Gastroesophageal sphincter (tissue), 4 donors: ENCODE measurements at regions not wholly inside any gene's neighbourhood (a gene's known extent, or its start where the extent isn't known, plus 50 kb on each side); places are given as distances from the start of the nearest gene placed in this dataset.

Source experiments
- ATAC-seq: fragments of 150-250 bp; one replicate; pipeline ENCODE4 v1.9.1; 2016; ENCODE audit warnings: mild to moderate bottlenecking, moderate library complexity
- H3K27ac ChIP-seq, 4 donors: fragments of 200-600 bp; sonication (generic) in 3 of 4; 1 replicate in 3 of 4; 2 replicates in 1 of 4; pipeline ENCODE4 v1.5.1; 2016 to 2019
- H3K27me3 ChIP-seq: fragments of 200-600 bp; sonication (generic); one replicate; pipeline ENCODE4 v1.5.1; 2019
- H3K36me3 ChIP-seq, 2 donors: fragments of 200-600 bp; sonication (generic); one replicate each; pipeline ENCODE4 v1.5.1; 2019; ENCODE audit warnings: control low read depth in 1 of 2
- H3K4me1 ChIP-seq, 3 donors: fragments of 200-600 bp; sonication (generic); 1 replicate in 2 of 3; 2 replicates in 1 of 3; pipeline ENCODE4 v1.5.1; 2016 to 2019; ENCODE audit warnings: control low read depth in 2 of 3
- H3K4me3 ChIP-seq, 2 donors: fragments of 200-600 bp; sonication (generic); one replicate each; pipeline ENCODE4 v1.5.1; 2019; ENCODE audit warnings: mild to moderate bottlenecking in 1 of 2, moderate library complexity in 1 of 2
- H3K9me3 ChIP-seq, 3 donors: fragments of 200-600 bp; sonication (generic); one replicate each; pipeline ENCODE4 v1.5.1; 2017 to 2019; ENCODE audit warnings: control low read depth in 2 of 3
- CTCF ChIP-seq, 4 experiments: fragments of 200-600 bp in 2 of 4; fragments of 450-650 bp in 2 of 4; sonication (generic) in 1 of 4; IDR thresholded peaks; one replicate each; pipeline ENCODE4 v1.5.1; 2017 to 2019; ENCODE audit warnings: antibody characterized with exemption in 4 of 4, mild to moderate bottlenecking in 2 of 4, moderate library complexity in 2 of 4
- EP300 ChIP-seq: sonication (generic); formaldehyde crosslinking; IDR thresholded peaks from one replicate; pipeline ENCODE4 v1.6.1; 2017; ENCODE audit warnings: antibody characterized with exemption, mild to moderate bottlenecking
- POLR2A ChIP-seq, 2 donors: fragments of 450-650 bp; IDR thresholded peaks; one replicate each; pipeline ENCODE4 v1.6.1; 2017; ENCODE audit warnings: antibody characterized with exemption in 2 of 2, mild to moderate bottlenecking in 2 of 2, moderate library complexity in 1 of 2
- POLR2AphosphoS5 ChIP-seq: sonication (generic); formaldehyde crosslinking; IDR thresholded peaks from one replicate; pipeline ENCODE4 v1.6.1; 2017; ENCODE audit warnings: antibody characterized with exemption
- WGBS, 2 donors: methylation state at CpG; one replicate each; pipeline ENCODE4 v1.1.5; 2018; ENCODE audit warnings: low coverage in 1 of 2; 5-methylcytosine and 5-hydroxymethylcytosine counted together

DNA sequence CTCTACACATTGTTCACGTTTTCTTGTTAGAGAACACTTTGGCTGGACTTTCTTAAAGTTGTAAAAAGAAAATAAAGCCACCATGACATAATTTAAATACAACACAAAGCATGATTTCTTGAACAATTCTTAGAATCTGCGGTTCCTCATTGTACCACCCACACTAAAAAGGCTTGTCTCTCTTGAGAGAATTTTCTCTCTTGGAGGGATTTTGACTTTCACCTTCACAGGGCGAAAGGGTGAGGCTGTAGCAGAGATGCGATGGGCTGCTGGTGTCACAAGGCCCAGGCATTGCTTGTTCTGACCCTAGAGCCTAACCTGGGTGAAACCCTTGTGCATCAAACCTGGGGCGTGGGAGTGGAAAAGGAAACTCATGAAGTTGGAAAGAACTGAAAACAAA lies 122.7 kb upstream of the RIPOR2 start:
- Histone ChIP-seq H3K9me3 (no peaks in the 10 kb centered on the region), H3K27me3 (no peaks in the 10 kb centered on the region), H3K4me1 (no peaks in the 10 kb centered on the region), H3K36me3 (no peaks in the 10 kb centered on the region), H3K27ac (no peak overlapping the region), H3K4me3 (no peak overlapping the region)
- no peak for TF ChIP-seq EP300
- TF ChIP-seq CTCF (IDR thresholded peaks at IDR 0.05): no peak
- TF ChIP-seq POLR2A (IDR thresholded peaks at IDR 0.05): no peak
- TF ChIP-seq POLR2AphosphoS5: no peak
- no peak for ATAC-seq
- 84 to 93% methylated on average over 4 to 5 of the region's 5 CpGs for WGBS, 2 donors

GRCh38 chr6:25058941-25059340 lies 123.2 kb upstream of the RIPOR2 start:
- no peaks in the 10 kb centered on the region for H3K36me3 ChIP-seq
- TF ChIP-seq CTCF (IDR thresholded peaks at IDR 0.05) (no peak), EP300 (no peak), POLR2A (IDR thresholded peaks at IDR 0.05) (no peak), POLR2AphosphoS5 (no peak)
- no peaks in the 10 kb centered on the region for H3K27me3 ChIP-seq
- H3K4me3 ChIP-seq: no peak overlapping the region
- no peaks in the 10 kb centered on the region for H3K9me3 ChIP-seq
- H3K27ac ChIP-seq: no peak overlapping the region
- 84 to 100% methylated on average over 2 to 4 of the region's 4 CpGs for WGBS, 2 donors
- ATAC-seq: no peak
- H3K4me1 ChIP-seq: no peaks in the 10 kb centered on the region

DNA sequence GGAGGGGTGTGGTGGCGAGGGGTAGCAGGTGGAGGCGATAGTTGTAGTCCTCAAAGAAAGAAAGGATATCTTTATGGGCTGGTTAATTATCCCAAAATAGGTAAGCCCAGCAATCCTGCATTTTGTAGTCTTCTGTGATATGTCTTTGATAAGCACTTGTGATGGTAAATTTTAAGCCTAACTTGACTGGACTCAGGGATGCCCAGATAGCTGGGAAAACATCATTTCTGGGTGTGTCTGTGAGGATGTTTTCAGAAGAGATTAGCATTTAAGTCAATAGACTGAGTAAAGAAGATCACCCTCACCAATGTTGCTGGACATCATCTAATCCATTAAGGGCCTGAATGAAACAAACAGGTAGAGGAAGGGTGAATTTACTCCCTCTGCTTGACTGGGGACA lies 124.8 kb upstream of the RIPOR2 start:
- H3K27ac ChIP-seq: no peak overlapping the region
- ATAC-seq: no peak

DNA sequence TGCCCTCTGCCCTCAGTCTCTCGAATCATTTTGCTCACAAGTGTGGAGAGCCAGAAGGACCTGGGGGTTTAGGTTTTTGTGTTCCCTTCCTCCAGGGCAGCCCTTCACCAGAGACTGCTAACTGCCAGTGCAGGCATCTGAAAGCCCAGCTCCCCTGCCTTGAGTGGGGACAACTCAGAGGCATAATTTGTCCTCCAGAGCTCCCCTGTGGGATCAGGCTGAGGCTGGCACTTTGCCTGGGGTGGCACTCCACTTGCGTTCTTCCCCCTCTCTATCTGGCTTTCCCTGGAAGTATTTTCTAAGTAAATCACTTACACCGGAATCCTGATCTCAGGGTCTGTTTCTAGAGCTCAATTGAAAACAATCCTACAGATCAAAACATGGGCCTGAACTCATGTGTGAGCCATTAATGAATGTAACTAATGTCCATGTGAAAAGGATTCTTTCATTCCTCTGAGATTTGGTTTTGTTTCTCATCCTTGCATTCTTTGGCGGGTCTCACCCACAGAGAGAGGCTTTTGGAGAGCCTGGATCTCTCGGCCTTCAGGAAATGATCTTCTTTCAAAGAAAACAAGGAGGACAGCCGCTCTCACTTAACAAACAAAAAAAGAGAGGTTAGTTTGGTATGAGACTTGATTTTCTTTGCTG lies 125.7 kb upstream of the RIPOR2 start:
- WGBS, 2 donors: 63 to 73% methylated on average over 5 to 6 of the region's 6 CpGs
- Histone ChIP-seq H3K27me3 (no peaks in the 10 kb centered on the region), H3K27ac (peak overlapping the region in 1 of 4 donors; percentile 31), H3K4me1 (no peaks in the 10 kb centered on the region), H3K36me3 (no peaks in the 10 kb centered on the region), H3K9me3 (no peaks in the 10 kb centered on the region), H3K4me3 (no peak overlapping the region)
- TF ChIP-seq CTCF (IDR thresholded peaks at IDR 0.05) (no peak), POLR2A (IDR thresholded peaks at IDR 0.05) (no peak), POLR2AphosphoS5 (no peak), EP300 (no peak)
- no peak for ATAC-seq

More for the DNA sequence above, 124.8 kb upstream of the RIPOR2 start:
- Histone ChIP-seq H3K4me3 (no peak overlapping the region), H3K27me3 (no peaks in the 10 kb centered on the region), H3K9me3 (no peaks in the 10 kb centered on the region), H3K36me3 (no peaks in the 10 kb centered on the region), H3K4me1 (no peaks in the 10 kb centered on the region)
- 100% methylated on average over 2 of the region's 2 CpGs; no CpG with 5 or more reads in 1 of the 2 donors for WGBS, 2 donors
- no peak for TF ChIP-seq POLR2AphosphoS5
- TF ChIP-seq EP300: no peak
- no peak for TF ChIP-seq CTCF (IDR thresholded peaks at IDR 0.05)
- no peak for TF ChIP-seq POLR2A (IDR thresholded peaks at IDR 0.05)

DNA sequence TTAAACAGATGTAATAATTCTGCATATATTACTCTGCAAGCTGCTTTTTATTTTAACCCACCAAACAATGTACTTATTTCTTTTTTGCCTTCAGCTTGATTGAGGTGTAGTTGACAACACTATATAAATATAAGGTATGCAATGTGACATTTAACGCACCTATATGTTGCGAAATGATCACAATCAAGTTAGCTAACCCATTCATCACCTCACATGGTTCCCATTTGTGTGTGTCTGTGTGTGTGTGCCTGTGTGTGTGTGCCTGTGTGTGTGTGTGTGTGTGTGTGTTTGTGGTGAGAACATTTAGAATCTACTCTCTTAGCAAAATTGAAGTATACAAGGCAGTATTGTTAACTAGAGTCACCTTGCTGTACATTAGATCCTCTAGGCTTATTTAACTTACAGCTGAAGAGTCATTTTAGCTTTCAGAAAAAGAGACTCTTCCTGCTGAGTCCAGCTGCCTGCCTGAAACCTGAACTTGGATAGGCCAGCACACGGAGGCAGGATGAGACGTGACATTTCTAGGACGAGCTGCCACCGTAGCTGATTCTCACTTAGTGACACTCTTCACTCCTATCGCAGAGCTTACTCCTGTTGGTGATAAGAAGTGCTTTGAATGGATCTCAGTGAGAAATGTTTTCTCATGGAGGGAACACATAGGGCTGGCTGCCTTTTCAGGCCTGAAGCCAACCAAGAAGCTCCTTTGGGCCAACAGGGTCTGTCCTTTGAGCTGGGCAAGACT lies 126.5 kb upstream of the RIPOR2 start:
- no peaks in the 10 kb centered on the region for H3K36me3 ChIP-seq
- no peaks in the 10 kb centered on the region for H3K27me3 ChIP-seq
- no peaks in the 10 kb centered on the region for H3K4me1 ChIP-seq
- TF ChIP-seq EP300 (no peak), POLR2AphosphoS5 (no peak), CTCF (IDR thresholded peaks at IDR 0.05) (no peak), POLR2A (IDR thresholded peaks at IDR 0.05) (no peak)
- WGBS, 2 donors: 60 to 71% methylated on average over 2 to 7 of the region's 7 CpGs
- no peak overlapping the region for H3K27ac ChIP-seq
- ATAC-seq: no peak
- no peak overlapping the region for H3K4me3 ChIP-seq
- no peaks in the 10 kb centered on the region for H3K9me3 ChIP-seq
